Neural progenitor cell (in vitro differentiated cells): ENCODE measurements at regions not wholly inside any gene's neighbourhood (a gene's known extent, or its start where the extent isn't known, plus 50 kb on each side); places are given as distances from the start of the nearest gene placed in this dataset.

Experiments used
- DNase-seq: peaks from one replicate; pipeline ENCODE4 v3.0.0-alpha.2; 2016; ENCODE audit warnings: low spot score
- H2AFZ ChIP-seq: fragments of 200-600 bp; sonication (generic); replicated peaks from 2 replicates; pipeline ENCODE4 v1.6.1; 2016; ENCODE audit warnings: antibody characterized with exemption
- H3F3A ChIP-seq: fragments of 200-600 bp; sonication (generic); 2 replicates; pipeline ENCODE4 v1.6.1; 2016; ENCODE audit warnings: antibody characterized with exemption, low read depth
- H3K27ac ChIP-seq: fragments of 200-600 bp; sonication (generic); 2 replicates; pipeline ENCODE4 v1.5.1; 2016; ENCODE audit warnings: mild to moderate bottlenecking
- H3K27me3 ChIP-seq: fragments of 200-600 bp; sonication (generic); 2 replicates; pipeline ENCODE4 v1.6.1; 2016; ENCODE audit warnings: mild to moderate bottlenecking, moderate library complexity
- H3K36me3 ChIP-seq: fragments of 200-600 bp; sonication (generic); 2 replicates; pipeline ENCODE4 v1.5.1; 2016
- H3K4me1 ChIP-seq: fragments of 200-600 bp; sonication (generic); 2 replicates; pipeline ENCODE4 v1.6.1; 2016; ENCODE audit warnings: mixed run types
- H3K4me2 ChIP-seq: fragments of 200-600 bp; sonication (generic); 2 replicates; pipeline ENCODE4 v1.6.1; 2016
- H3K4me3 ChIP-seq: fragments of 200-600 bp; sonication (generic); 2 replicates; pipeline ENCODE4 v1.5.1; 2016
- H3K79me2 ChIP-seq: fragments of 200-600 bp; sonication (generic); 2 replicates; pipeline ENCODE4 v1.6.1; 2016; ENCODE audit warnings: low read depth
- H3K9ac ChIP-seq: fragments of 200-600 bp; sonication (generic); 2 replicates; pipeline ENCODE4 v1.6.1; 2016
- H3K9me3 ChIP-seq: fragments of 200-600 bp; sonication (generic); 2 replicates; pipeline ENCODE4 v1.5.1; 2016; ENCODE audit warnings: low read depth
- H4K20me1 ChIP-seq: fragments of 200-600 bp; sonication (generic); 2 replicates; pipeline ENCODE4 v1.6.1; 2016; ENCODE audit warnings: low read depth
- H3K27ac Mint-ChIP-seq: 3 replicates; pipeline ENCODE4 v1.8.0; 2021; ENCODE audit warnings: mixed read lengths
- H3K27me3 Mint-ChIP-seq: 2 replicates; pipeline ENCODE4 v1.8.0; 2022; ENCODE audit warnings: low read depth, mild to moderate bottlenecking, inconsistent platforms, moderate library complexity, mixed read lengths; ENCODE audit not compliant: insufficient read depth
- H3K36me3 Mint-ChIP-seq: 3 replicates; pipeline ENCODE4 v1.8.0; 2021; ENCODE audit warnings: mixed read lengths
- H3K4me1 Mint-ChIP-seq: 3 replicates; pipeline ENCODE4 v1.8.0; 2021; ENCODE audit warnings: mixed read lengths
- H3K4me3 Mint-ChIP-seq: 3 replicates; pipeline ENCODE4 v1.8.0; 2021; ENCODE audit warnings: mild to moderate bottlenecking, moderate library complexity, mixed read lengths
- H3K9me3 Mint-ChIP-seq: 3 replicates; pipeline ENCODE4 v1.8.0; 2020; ENCODE audit warnings: mixed read lengths
- CTCF ChIP-seq: fragments of 200-600 bp; sonication (generic); IDR thresholded peaks from 2 replicates; pipeline ENCODE4 v1.5.1; 2017; ENCODE audit warnings: antibody characterized with exemption, mild to moderate bottlenecking
- EZH2 ChIP-seq: fragments of 200-600 bp; sonication (generic); IDR thresholded peaks from 2 replicates; pipeline ENCODE4 v1.6.1; 2017; ENCODE audit warnings: antibody characterized with exemption, mild to moderate bottlenecking, moderate library complexity
- EZH2phosphoT487 ChIP-seq: fragments of 200-600 bp; sonication (generic); IDR thresholded peaks from 2 replicates; pipeline ENCODE4 v1.6.1; 2017; ENCODE audit warnings: antibody characterized with exemption

- no peak for DNase-seq
- Histone ChIP-seq H3F3A (no peaks in the 10 kb centered on the region), H3K9me3 (no peaks in the 10 kb centered on the region), H3K4me1 (no peaks in the 10 kb centered on the region), H3K4me2 (no peak overlapping the region), H2AFZ (no peak overlapping the region), H4K20me1 (no peaks in the 10 kb centered on the region), H3K27ac (no peak overlapping the region), H3K9ac (no peak overlapping the region), H3K27me3 (no peaks in the 10 kb centered on the region), H3K79me2 (no peaks in the 10 kb centered on the region), H3K4me3 (no peak overlapping the region), H3K36me3 (no peaks in the 10 kb centered on the region)
- no peak overlapping the region for H3K27ac Mint-ChIP-seq
- no peaks in the 10 kb centered on the region for H3K4me1 Mint-ChIP-seq
- no peaks in the 10 kb centered on the region for H3K27me3 Mint-ChIP-seq
- H3K36me3 Mint-ChIP-seq = no peaks in the 10 kb centered on the region
- H3K9me3 Mint-ChIP-seq = no peaks in the 10 kb centered on the region
- H3K4me3 Mint-ChIP-seq = no peak overlapping the region
- no peak for TF ChIP-seq EZH2
- no peak for TF ChIP-seq CTCF
- TF ChIP-seq EZH2phosphoT487 = no peak
These were observed 951.3 kb upstream of the ACVR2A start for GRCh38 chr2:146893500-146894041.

- H3K79me2 ChIP-seq = no peaks in the 10 kb centered on the region
- H3K4me2 ChIP-seq = no peak overlapping the region
- H3K27me3 ChIP-seq = no peaks in the 10 kb centered on the region
- H3F3A ChIP-seq = no peaks in the 10 kb centered on the region
- no peak for DNase-seq
- no peak overlapping the region for H3K27ac Mint-ChIP-seq
- no peak overlapping the region for H3K27ac ChIP-seq
- no peak overlapping the region for H2AFZ ChIP-seq
- peaks cover 2% of the 10 kb centered on the region for H3K27me3 Mint-ChIP-seq
- no peaks in the 10 kb centered on the region for H3K36me3 ChIP-seq
- no peak overlapping the region for H3K4me3 Mint-ChIP-seq
- H3K36me3 Mint-ChIP-seq = no peaks in the 10 kb centered on the region
- H3K9ac ChIP-seq = no peak overlapping the region
- no peaks in the 10 kb centered on the region for H3K9me3 Mint-ChIP-seq
- no peaks in the 10 kb centered on the region for H3K4me1 ChIP-seq
- no peaks in the 10 kb centered on the region for H4K20me1 ChIP-seq
- H3K4me3 ChIP-seq = no peak overlapping the region
- no peaks in the 10 kb centered on the region for H3K4me1 Mint-ChIP-seq
- TF ChIP-seq EZH2phosphoT487 = no peak
- TF ChIP-seq CTCF = no peak
- no peak for TF ChIP-seq EZH2
- H3K9me3 ChIP-seq = no peaks in the 10 kb centered on the region
These were observed 954.3 kb upstream of the ACVR2A start for GRCh38 chr2:146890491-146890890.

- H3K4me1 ChIP-seq = no peaks in the 10 kb centered on the region
- no peak overlapping the region for H3K9ac ChIP-seq
- H3F3A ChIP-seq = no peaks in the 10 kb centered on the region
- no peak overlapping the region for H2AFZ ChIP-seq
- no peaks in the 10 kb centered on the region for H3K79me2 ChIP-seq
- no peak overlapping the region for H3K27ac ChIP-seq
- no peaks in the 10 kb centered on the region for H3K9me3 ChIP-seq
- Mint-ChIP-seq H3K27ac (no peak overlapping the region), H3K4me3 (no peak overlapping the region), H3K36me3 (no peaks in the 10 kb centered on the region), H3K27me3 (no peaks in the 10 kb centered on the region), H3K9me3 (no peaks in the 10 kb centered on the region), H3K4me1 (no peaks in the 10 kb centered on the region)
- DNase-seq = no peak
- H3K4me3 ChIP-seq = no peak overlapping the region
- H4K20me1 ChIP-seq = no peaks in the 10 kb centered on the region
- H3K36me3 ChIP-seq = no peaks in the 10 kb centered on the region
- no peaks in the 10 kb centered on the region for H3K27me3 ChIP-seq
- no peak for TF ChIP-seq CTCF
- TF ChIP-seq EZH2phosphoT487 = no peak
- TF ChIP-seq EZH2 = no peak
- no peak overlapping the region for H3K4me2 ChIP-seq
These were observed 964.9 kb upstream of the ACVR2A start for GRCh38 chr2:146879882-146880281.
